Activated CD4-positive, alpha-beta memory T cell treated with anti-CD3 and anti-CD28 coated beads for 36 hours (primary cell): ENCODE measurements at regions not wholly inside any gene's neighbourhood (a gene's known extent, or its start where the extent isn't known, plus 50 kb on each side); places are given as distances from the start of the nearest gene placed in this dataset.

ENCODE experiments used
- CTCF ChIA-PET: fragments of 350-600 bp; sonication (Branson Sonifier 250); formaldehyde crosslinking; loops from one replicate; lab custom pipeline; 2021; ENCODE audit warnings: antibody characterized with exemption, inconsistent platforms; lab: Charles Lee
- POLR2A ChIA-PET: fragments of 350-600 bp; sonication (Branson Sonifier 250); formaldehyde crosslinking; loops from one replicate; lab custom pipeline; 2021; ENCODE audit warnings: antibody characterized with exemption; lab: Charles Lee
- DNase-seq: peaks from one replicate; pipeline ENCODE4 v3.0.0-alpha.2; 2020
- H3K27ac Mint-ChIP-seq: one replicate; pipeline ENCODE4 v1.8.0; 2021; ENCODE audit warnings: mixed read lengths
- H3K27me3 Mint-ChIP-seq: one replicate; pipeline ENCODE4 v1.8.0; 2021; ENCODE audit warnings: mixed read lengths
- H3K36me3 Mint-ChIP-seq: one replicate; pipeline ENCODE4 v1.8.0; 2021; ENCODE audit warnings: mixed read lengths
- H3K4me1 Mint-ChIP-seq: one replicate; pipeline ENCODE4 v1.8.0; 2021; ENCODE audit warnings: low read depth, mixed read lengths
- H3K4me3 Mint-ChIP-seq: one replicate; pipeline ENCODE4 v1.8.0; 2021; ENCODE audit warnings: mild to moderate bottlenecking, mixed read lengths
- H3K9me3 Mint-ChIP-seq: one replicate; pipeline ENCODE4 v1.8.0; 2021; ENCODE audit warnings: mixed read lengths
- intact Hi-C: fragments of 100-400 bp; cut with micrococcal nuclease; formaldehyde crosslinking; loops from one replicate; pipeline ENCODE4 v1.15.1; 2023

DNA sequence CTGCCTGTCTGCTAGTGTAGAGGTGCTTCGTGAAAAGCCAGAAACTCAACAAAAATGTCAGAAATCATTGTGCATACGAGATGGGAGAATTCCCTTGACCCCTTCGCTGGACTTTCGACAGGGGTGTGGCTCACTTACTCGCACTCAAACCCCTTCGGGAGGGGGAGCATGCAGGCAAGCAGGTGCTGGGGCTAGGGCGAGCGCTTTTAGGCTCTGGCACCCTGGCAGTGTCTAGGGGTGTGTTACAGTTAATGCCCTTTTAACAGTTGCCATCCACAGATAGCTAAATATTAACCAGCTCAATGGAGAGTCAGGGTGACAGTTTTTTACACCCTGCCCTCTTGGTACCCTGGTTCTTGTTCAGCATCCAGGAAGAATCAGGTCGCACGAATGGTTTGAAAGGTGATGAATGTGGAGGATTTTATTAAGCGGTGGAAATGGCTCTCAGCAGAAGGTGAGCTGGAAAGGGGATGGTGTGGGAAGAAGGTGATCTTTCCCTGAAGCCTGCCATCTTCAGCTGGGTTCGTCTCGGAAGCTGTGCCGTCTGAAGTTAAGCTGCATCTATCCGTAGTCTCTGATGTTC is 59.6 kb upstream of the SHANK2 start:
- Mint-ChIP-seq H3K4me1 (no peaks in the 10 kb centered on the region), H3K36me3 (no peaks in the 10 kb centered on the region), H3K4me3 (no peak overlapping the region), H3K9me3 (peaks cover 3% of the 10 kb centered on the region), H3K27ac (no peak overlapping the region), H3K27me3 (no peaks in the 10 kb centered on the region)
- CTCF ChIA-PET: no interaction called here
- DNase-seq: no peak
- POLR2A ChIA-PET: no interaction called here
- intact Hi-C loops: no loop called here

DNA sequence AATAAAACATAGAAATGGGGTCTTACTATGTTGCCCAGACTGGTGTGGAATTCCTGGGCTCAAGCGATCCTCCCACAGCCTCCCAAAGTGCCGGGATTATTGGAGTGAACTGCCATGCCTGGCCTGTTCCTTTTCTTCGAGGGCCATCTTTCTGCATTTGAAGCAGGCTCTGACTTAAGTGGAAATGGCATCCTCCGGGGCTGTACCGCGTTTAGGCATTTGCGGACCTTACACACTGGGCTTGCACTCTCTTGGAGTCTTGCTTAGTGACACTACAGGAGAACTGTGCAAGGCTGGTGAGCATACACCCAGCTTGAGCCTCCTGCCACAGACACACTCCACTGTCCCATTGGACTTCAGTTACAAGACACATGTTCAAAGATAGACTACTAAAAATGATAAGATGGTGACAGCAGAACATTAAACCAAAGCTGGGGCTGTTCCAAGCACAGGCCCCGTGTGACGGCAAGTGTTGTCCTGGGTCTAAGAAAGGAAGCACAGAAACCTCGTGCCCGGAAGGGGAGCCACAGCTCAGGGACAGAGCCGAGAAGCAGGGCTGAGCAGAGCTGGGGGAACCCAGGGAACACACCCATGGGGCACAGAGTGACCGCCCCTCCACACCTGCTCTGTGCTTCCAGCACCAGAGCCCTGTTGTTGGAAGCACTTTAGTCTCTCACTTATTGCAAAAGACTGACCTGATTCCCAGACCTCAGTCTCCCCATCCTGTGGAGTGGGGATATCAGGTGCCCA is 59.0 kb upstream of the SHANK2 start:
- no peaks in the 10 kb centered on the region for H3K4me1 Mint-ChIP-seq
- no peak for DNase-seq
- intact Hi-C loops: no loop called here
- ChIA-PET POLR2A (no interaction called here), CTCF (no interaction called here)
- H3K36me3 Mint-ChIP-seq: no peaks in the 10 kb centered on the region
- H3K27ac Mint-ChIP-seq: no peak overlapping the region
- H3K9me3 Mint-ChIP-seq: no peaks in the 10 kb centered on the region
- H3K4me3 Mint-ChIP-seq: no peak overlapping the region
- H3K27me3 Mint-ChIP-seq: no peaks in the 10 kb centered on the region

DNA sequence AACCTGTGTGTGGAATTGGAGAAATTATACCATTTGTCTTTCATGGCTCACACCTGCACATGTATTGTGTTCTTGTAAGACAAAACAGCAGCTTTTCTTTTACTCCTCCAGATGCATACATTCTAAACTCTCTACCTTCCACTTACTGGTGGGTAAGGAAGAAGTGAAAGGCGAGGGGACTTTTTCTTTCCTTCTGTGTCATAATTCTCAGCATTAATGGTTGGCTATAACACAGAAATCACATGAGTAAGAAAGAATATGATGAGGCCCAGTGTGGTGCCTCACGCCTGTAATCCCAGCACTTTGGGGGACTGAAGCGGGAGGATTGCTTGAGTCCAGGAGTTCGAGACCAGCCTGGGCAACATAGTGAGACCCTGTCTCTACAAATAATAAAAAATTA is 57.8 kb upstream of the SHANK2 start:
- intact Hi-C loops: no loop called here
- POLR2A ChIA-PET: no interaction called here
- Mint-ChIP-seq H3K36me3 (no peaks in the 10 kb centered on the region), H3K4me1 (no peaks in the 10 kb centered on the region), H3K27ac (no peak overlapping the region), H3K9me3 (no peaks in the 10 kb centered on the region), H3K27me3 (no peaks in the 10 kb centered on the region), H3K4me3 (no peak overlapping the region)
- CTCF ChIA-PET: no interaction called here
- no peak for DNase-seq

DNA sequence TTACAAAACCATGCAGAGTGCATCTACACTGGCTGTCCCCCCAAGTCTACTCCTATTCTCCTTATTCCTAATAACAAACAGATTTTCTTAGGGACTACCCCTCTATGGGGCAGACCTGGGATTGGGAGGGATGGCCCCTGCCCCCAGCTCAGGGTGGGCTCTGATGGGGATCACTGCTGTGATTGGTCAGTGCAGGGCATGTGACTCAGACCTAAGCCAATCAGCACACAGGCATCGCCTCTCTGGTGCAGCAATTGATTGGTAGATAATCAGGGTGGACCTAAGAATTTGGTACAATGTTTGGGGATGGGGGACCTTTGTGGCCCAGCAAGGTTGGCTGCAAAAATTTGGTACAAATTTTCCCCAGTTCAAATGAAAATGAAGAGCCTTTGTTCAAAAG is 57.2 kb upstream of the SHANK2 start:
- Mint-ChIP-seq H3K9me3 (no peaks in the 10 kb centered on the region), H3K4me1 (no peaks in the 10 kb centered on the region), H3K27me3 (no peaks in the 10 kb centered on the region), H3K27ac (no peak overlapping the region), H3K36me3 (no peaks in the 10 kb centered on the region), H3K4me3 (no peak overlapping the region)
- ChIA-PET CTCF (no interaction called here), POLR2A (no interaction called here)
- no peak for DNase-seq
- intact Hi-C loops: no loop called here

DNA sequence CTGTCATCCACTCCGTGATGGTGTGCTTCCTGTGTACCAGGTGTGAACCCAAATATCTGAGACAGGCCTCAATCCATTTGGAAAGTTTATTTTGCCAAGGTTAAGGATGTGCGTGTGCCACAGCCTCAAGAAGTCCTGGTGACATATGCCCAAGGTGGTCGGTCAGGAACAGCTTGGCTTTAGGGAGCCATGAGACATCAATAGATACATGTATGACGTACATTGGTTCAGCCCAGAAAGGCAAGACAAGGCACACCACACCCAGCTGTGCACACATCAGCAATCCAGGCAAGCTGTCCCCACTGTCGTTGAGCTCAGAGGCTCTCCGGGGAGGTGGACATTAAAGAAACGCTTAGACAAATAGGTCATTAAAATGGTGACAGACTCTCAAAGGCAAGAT is 56.8 kb upstream of the SHANK2 start:
- CTCF ChIA-PET: no interaction called here

DNA sequence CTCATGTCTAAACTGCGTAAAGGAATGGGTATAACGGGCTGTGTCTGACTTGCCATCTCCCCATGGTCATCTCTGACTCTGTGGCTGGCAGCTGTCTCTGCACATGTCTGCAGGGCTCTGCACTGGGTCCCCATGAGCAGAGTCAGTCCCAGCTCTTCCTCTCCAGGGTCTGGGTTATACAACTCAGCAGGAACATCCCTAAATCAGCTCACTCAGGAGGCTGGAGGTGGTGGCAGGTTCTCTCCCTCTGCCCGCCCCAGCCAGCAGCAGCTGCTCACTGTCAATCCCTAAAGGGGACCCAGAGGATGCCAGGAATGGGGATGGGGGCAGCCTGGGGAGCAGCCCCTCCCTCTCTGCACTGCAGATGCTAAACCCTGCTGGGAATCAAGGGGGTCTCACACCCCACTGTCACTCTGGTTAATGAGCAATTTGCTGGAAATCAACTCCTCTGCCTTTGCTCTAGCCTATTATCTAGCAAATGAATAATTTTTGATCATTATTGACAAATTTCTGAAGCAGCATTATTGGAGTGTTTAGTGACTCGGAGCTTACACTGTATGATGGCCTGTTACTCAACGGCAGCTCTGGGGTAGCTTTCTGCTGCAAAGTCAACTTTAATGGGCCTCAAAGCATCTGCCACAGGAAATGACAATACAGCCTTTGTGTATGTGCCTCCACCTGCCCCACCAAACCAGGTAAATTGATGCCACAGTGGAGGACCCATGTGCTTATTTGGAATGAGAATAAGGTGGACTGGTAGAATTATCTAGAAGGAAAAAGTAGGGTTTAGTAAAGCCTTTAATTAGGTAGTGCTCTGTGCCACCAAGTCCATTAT is 55.7 kb upstream of the SHANK2 start:
- no peaks in the 10 kb centered on the region for H3K9me3 Mint-ChIP-seq
- H3K27me3 Mint-ChIP-seq: no peaks in the 10 kb centered on the region
- ChIA-PET CTCF (no interaction called here), POLR2A (no interaction called here)
- no peak for DNase-seq
- intact Hi-C loops: no loop called here
- no peak overlapping the region for H3K4me3 Mint-ChIP-seq
- no peaks in the 10 kb centered on the region for H3K36me3 Mint-ChIP-seq
- H3K27ac Mint-ChIP-seq: no peak overlapping the region
- no peaks in the 10 kb centered on the region for H3K4me1 Mint-ChIP-seq

More for the DNA sequence above, 56.8 kb upstream of the SHANK2 start:
- DNase-seq: no peak
- POLR2A ChIA-PET: no interaction called here
- Mint-ChIP-seq H3K9me3 (no peaks in the 10 kb centered on the region), H3K4me3 (no peak overlapping the region), H3K36me3 (no peaks in the 10 kb centered on the region), H3K4me1 (no peaks in the 10 kb centered on the region), H3K27ac (no peak overlapping the region), H3K27me3 (no peaks in the 10 kb centered on the region)
- intact Hi-C loops: no loop called here

DNA sequence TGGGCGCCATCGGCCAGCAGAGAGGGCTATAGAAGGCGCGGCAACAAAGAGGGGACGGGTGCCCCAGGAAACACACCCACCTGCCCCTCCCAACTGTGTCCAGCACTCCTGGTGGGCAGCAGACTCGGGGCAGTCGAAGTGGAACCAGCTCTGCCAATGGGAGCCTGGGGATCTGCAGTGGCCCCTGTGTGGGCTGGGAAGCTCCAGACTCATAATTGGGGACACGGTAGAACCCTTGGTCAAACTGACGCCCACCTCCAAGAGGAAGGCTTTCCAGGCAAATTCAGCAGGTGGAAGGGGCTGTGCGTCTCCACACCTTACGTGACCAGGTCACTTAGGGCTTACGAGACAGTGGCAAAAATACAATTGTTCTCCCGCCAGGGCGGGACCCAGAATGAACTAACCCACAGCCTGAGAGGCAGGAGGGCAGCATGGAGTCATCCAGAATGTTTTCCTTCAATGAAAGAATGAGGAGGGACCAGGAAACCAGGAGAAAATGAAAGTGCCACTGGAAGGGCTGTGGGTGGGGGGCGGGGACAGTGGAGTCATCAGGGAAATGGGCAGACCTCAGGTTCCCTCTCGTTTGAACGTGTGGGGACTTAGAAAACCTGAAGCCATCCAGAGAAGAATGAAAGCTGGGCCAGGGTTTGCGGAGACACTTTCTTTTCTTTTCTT is 53.2 kb upstream of the SHANK2 start:
- Mint-ChIP-seq H3K27ac (no peak overlapping the region), H3K4me1 (no peaks in the 10 kb centered on the region), H3K27me3 (peaks cover 3% of the 10 kb centered on the region), H3K9me3 (no peaks in the 10 kb centered on the region), H3K36me3 (no peaks in the 10 kb centered on the region), H3K4me3 (no peak overlapping the region)
- DNase-seq: no peak
- CTCF ChIA-PET: no interaction called here
- POLR2A ChIA-PET: no interaction called here
- intact Hi-C loops: no loop called here

DNA sequence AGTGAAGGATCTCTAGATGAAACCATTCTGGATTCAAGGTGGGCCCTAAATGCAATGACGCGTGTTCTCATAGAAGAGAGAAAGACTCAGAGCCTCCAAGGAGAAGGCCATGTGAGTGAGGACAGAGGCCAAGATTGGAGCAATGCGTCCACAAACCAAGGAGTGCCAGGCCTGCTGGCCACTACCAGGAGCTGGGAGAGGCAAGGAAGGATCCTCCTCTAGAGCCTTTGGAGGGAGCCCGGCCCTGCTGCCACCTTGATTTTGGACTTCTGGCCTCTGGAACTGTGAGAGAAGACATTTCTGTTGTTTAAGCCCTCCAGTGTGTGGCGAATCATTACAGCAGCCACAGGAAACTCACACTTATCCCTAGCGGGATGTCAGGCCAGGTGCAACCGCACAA is 52.7 kb upstream of the SHANK2 start:
- H3K27ac Mint-ChIP-seq: no peak overlapping the region
- H3K4me3 Mint-ChIP-seq: no peak overlapping the region
- intact Hi-C loops: no loop called here
- no peaks in the 10 kb centered on the region for H3K4me1 Mint-ChIP-seq
- H3K9me3 Mint-ChIP-seq: no peaks in the 10 kb centered on the region
- POLR2A ChIA-PET: no interaction called here
- CTCF ChIA-PET: no interaction called here
- DNase-seq: no peak
- H3K36me3 Mint-ChIP-seq: no peaks in the 10 kb centered on the region
- H3K27me3 Mint-ChIP-seq: peaks cover 6% of the 10 kb centered on the region

DNA sequence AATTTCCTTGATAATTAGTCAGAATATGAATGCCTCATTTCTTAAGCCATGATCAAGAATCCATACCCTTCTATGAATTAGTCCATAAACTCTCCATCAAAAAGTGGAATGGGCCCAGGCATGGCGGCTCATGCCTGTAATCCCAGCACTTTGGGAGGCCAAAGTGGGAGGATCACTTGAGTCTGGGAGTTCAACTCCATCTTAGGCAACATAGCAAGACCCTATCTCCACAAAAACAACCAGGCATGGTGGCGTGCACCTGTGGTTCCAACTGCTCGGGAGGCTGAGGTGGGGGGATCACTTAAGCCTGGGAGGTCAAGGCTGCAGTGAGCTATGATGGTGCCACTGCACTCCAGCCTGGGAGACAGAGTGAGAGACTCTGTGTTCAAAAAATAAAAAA is 52.1 kb upstream of the SHANK2 start:
- H3K4me1 Mint-ChIP-seq: no peaks in the 10 kb centered on the region

DNA sequence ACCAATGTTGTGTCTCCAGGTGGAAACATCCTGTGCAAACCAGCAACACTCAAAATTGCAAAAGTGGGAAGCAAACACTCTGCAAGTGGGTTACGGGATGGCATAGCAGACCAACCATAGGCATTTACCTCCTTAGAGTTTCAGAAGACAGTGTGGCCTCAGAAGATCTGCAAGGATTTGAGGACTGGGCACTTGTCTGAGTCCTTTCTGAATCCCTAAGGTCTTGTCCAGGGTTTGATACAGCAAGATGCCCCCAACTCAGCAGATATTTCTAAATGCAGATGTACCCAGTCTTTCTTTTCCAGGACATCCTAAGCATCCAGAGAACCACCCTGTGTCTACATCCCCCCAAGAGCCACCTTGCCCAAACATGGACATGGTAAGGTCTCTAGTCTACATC is 51.7 kb upstream of the SHANK2 start:
- no peaks in the 10 kb centered on the region for H3K4me1 Mint-ChIP-seq
- CTCF ChIA-PET: no interaction called here

More for the DNA sequence above, 52.1 kb upstream of the SHANK2 start:
- intact Hi-C loops: no loop called here
- CTCF ChIA-PET: no interaction called here
- POLR2A ChIA-PET: no interaction called here
- no peak for DNase-seq
- Mint-ChIP-seq H3K27me3 (peaks cover 6% of the 10 kb centered on the region), H3K36me3 (no peaks in the 10 kb centered on the region), H3K9me3 (no peaks in the 10 kb centered on the region), H3K4me3 (no peak overlapping the region), H3K27ac (no peak overlapping the region)

DNA sequence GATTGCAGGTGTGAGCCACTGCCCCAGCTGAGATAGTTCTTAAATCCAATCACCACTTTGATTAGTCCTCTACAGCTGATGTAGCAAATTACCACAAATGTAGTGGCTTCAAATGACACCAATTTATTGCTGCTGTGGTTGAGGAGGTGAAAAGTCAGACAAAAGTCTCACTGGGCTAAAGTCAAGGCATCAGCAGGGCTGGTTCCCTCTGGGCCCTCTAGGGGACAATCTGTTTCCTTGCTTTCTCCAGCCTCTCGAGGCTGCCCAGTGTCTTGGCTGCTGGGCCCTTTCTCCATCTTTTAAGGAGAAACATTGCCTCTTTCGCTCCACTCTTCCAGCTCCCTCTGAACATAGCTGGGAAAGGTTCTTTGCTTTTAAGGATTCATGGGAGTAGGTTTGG is 50.5 kb upstream of the SHANK2 start:
- no peaks in the 10 kb centered on the region for H3K36me3 Mint-ChIP-seq
- intact Hi-C loops: no loop called here
- CTCF ChIA-PET: no interaction called here
- no peak overlapping the region for H3K27ac Mint-ChIP-seq
- no peaks in the 10 kb centered on the region for H3K9me3 Mint-ChIP-seq
- no peak for DNase-seq
- H3K4me1 Mint-ChIP-seq: no peaks in the 10 kb centered on the region
- H3K4me3 Mint-ChIP-seq: no peak overlapping the region
- H3K27me3 Mint-ChIP-seq: peaks cover 8% of the 10 kb centered on the region
- POLR2A ChIA-PET: no interaction called here

More for the DNA sequence above, 51.7 kb upstream of the SHANK2 start:
- Mint-ChIP-seq H3K27me3 (peaks cover 6% of the 10 kb centered on the region), H3K4me3 (no peak overlapping the region), H3K36me3 (no peaks in the 10 kb centered on the region), H3K9me3 (no peaks in the 10 kb centered on the region), H3K27ac (no peak overlapping the region)
- no peak for DNase-seq
- intact Hi-C loops: no loop called here
- POLR2A ChIA-PET: no interaction called here

DNA sequence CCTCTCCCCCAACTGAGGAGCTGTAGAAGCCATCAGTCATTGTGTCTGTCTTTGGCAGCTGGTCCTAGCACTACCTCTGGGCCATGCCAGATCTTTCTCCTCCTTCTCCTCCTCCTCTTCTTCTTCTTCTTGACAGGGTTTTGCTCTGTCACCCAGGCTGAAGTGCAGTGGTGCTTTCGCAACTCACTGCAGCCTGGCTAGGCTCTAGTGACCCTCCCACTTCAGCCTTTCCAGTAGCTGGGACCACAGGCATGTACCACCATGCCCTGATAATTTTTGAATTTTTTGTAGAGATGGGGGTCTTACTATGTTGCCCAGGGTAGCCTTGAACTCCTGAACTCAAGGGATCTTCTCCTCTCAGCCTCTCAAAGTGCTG is 50.1 kb upstream of the SHANK2 start:
- intact Hi-C loops: no loop called here

More for the DNA sequence above, 50.1 kb upstream of the SHANK2 start:
- Mint-ChIP-seq H3K27me3 (peaks cover 8% of the 10 kb centered on the region), H3K27ac (no peak overlapping the region), H3K9me3 (no peaks in the 10 kb centered on the region), H3K36me3 (no peaks in the 10 kb centered on the region), H3K4me1 (no peaks in the 10 kb centered on the region), H3K4me3 (no peak overlapping the region)
- ChIA-PET CTCF (no interaction called here), POLR2A (no interaction called here)
- no peak for DNase-seq
